ENCODE measurements at regions not wholly inside any gene's neighbourhood (a gene's known extent, or its start where the extent isn't known, plus 50 kb on each side); places are given as distances from the start of the nearest gene placed in this dataset.
A peak's percentile ranks its signal among the peaks of the same experiment; 100 is the strongest.

GRCh38 chr18:34978533-34978893, 62.7 kb upstream of the MAPRE2 start:
- DNase-seq (ENCODE audit: low spot score), result no peak

GRCh38 chr18:34978953-34979608, 62.1 kb upstream of the MAPRE2 start:
- peak; percentile 59 for DNase-seq (ENCODE audit: low spot score)

- no peak for DNase-seq (ENCODE audit: low spot score)
Measured at GRCh38 chr18:34981487-34981886, 59.7 kb upstream of the MAPRE2 start.

GRCh38 chr18:34985963-34986362, 55.2 kb upstream of the MAPRE2 start:
- DNase-seq (ENCODE audit: low spot score), result no peak

GRCh38 chr18:34990597-34990996, 50.6 kb upstream of the MAPRE2 start:
- no peak for DNase-seq (ENCODE audit: low spot score)

GRCh38 chr18:34991152-34991551, 50.1 kb upstream of the MAPRE2 start:
- no peak for DNase-seq (ENCODE audit: low spot score)
